Left ventricle myocardium inferior (tissue), 1 donor: ENCODE measurements at regions not wholly inside any gene's neighbourhood (a gene's known extent, or its start where the extent isn't known, plus 50 kb on each side); places are given as distances from the start of the nearest gene placed in this dataset.

Experiments used
- DNase-seq: peaks from one replicate; pipeline ENCODE4 v3.0.0-alpha.2; 2020
- H3K27ac ChIP-seq: fragments of 200-600 bp; replicated peaks from 2 replicates; pipeline ENCODE4 v1.8.0; 2021
- H3K27me3 ChIP-seq: fragments of 200-600 bp; 2 replicates; pipeline ENCODE4 v1.8.0; 2021; ENCODE audit warnings: low read depth
- H3K36me3 ChIP-seq: fragments of 200-600 bp; 2 replicates; pipeline ENCODE4 v1.8.0; 2021
- H3K4me1 ChIP-seq: fragments of 200-600 bp; 2 replicates; pipeline ENCODE4 v1.8.0; 2021
- H3K4me3 ChIP-seq: fragments of 200-600 bp; 2 replicates; pipeline ENCODE4 v1.8.0; 2021; ENCODE audit warnings: mild to moderate bottlenecking, moderate library complexity
- H3K9me3 ChIP-seq: fragments of 200-600 bp; replicated peaks from 2 replicates; pipeline ENCODE4 v1.8.0; 2021
- intact Hi-C: fragments of 100-400 bp; cut with micrococcal nuclease; formaldehyde crosslinking; loops from one replicate; pipeline ENCODE4 v1.11.0; 2022
- TF ChIP-seq, protein P1 (sequence below): fragments of 200-600 bp; IDR thresholded peaks from 2 replicates; pipeline ENCODE4 v1.8.0; 2021; ENCODE audit warnings: antibody characterized with exemption, mild to moderate bottlenecking, borderline replicate concordance
- donor health status: DM: no; HTN: yes; CAD: no; lungs with severe emphysema.

DNA sequence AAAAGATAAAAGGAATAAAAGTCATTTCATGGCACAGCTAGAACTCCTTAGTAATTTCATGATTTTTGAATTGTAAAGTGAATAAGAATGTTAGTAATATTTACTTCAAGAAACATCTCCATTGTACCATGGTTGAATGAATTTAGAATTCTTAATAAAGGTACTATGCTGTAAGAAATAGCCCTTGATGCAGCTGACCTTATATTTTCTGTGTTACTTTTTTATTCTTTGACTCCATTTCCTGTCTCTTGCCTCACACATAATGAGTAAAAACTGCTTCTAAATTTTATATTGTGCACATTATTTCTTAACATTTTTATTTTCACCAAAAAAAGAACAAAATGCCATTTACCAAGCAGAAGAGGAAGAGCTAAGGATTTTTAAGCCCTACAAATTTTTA, 81.9 kb upstream of the PDHA2 start:
- Histone ChIP-seq H3K27me3 (no peaks in the 10 kb centered on the region), H3K4me3 (no peak overlapping the region), H3K36me3 (no peaks in the 10 kb centered on the region), H3K4me1 (no peaks in the 10 kb centered on the region), H3K9me3 (no peaks in the 10 kb centered on the region), H3K27ac (no peak overlapping the region)
- DNase-seq = no peak
- intact Hi-C loops = no loop called here
- TF ChIP-seq, protein P1, sequence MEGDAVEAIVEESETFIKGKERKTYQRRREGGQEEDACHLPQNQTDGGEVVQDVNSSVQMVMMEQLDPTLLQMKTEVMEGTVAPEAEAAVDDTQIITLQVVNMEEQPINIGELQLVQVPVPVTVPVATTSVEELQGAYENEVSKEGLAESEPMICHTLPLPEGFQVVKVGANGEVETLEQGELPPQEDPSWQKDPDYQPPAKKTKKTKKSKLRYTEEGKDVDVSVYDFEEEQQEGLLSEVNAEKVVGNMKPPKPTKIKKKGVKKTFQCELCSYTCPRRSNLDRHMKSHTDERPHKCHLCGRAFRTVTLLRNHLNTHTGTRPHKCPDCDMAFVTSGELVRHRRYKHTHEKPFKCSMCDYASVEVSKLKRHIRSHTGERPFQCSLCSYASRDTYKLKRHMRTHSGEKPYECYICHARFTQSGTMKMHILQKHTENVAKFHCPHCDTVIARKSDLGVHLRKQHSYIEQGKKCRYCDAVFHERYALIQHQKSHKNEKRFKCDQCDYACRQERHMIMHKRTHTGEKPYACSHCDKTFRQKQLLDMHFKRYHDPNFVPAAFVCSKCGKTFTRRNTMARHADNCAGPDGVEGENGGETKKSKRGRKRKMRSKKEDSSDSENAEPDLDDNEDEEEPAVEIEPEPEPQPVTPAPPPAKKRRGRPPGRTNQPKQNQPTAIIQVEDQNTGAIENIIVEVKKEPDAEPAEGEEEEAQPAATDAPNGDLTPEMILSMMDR = no peak

DNA sequence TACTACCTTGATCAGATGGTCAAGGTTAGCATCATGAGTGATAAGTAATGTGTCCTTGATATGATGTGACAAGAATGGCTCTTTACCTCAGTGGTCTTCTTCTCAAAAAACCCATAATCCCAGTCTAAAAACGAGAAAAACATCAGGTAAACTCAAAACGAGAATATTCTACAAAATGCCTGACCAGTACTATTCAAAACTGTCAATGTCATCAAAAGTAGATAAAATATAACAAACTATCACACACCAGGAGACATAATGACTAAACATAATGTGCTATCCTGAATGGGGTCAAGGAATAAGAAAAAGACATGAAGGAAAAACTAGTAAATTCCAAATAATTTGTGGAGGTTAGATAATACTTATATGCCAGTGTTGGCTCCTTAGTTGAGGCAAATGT, 85.2 kb upstream of the PDHA2 start:
- Histone ChIP-seq H3K27me3 (no peaks in the 10 kb centered on the region), H3K4me3 (no peak overlapping the region), H3K9me3 (peaks cover 6% of the 10 kb centered on the region), H3K4me1 (no peaks in the 10 kb centered on the region), H3K27ac (no peak overlapping the region), H3K36me3 (no peaks in the 10 kb centered on the region)
- DNase-seq = no peak
- TF ChIP-seq, protein P1 = no peak
- intact Hi-C loops = no loop called here

DNA sequence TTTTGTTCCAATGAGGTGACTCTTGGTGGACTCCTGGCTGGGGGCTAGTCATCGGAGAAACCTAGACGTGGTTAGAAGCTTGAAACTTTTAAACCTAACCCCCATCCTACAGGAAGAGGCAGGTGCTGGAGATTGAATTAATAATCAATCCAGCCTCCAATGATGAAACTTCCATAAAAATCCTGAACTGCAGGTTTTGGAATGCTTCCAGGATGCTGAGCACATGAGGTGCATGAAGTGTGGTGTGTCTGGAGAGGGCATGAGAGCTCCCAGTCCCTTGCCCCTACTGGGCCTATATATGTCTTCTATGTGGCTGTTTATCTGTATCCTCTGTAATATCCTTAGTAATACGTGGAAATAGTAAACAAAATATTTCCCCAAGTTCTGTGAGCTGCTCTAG, 90.7 kb upstream of the PDHA2 start:
- Histone ChIP-seq H3K4me3 (no peak overlapping the region), H3K9me3 (peaks cover 20% of the 10 kb centered on the region), H3K36me3 (no peaks in the 10 kb centered on the region), H3K27ac (no peak overlapping the region), H3K4me1 (no peaks in the 10 kb centered on the region), H3K27me3 (no peaks in the 10 kb centered on the region)
- intact Hi-C loops = no loop called here
- DNase-seq = no peak
- TF ChIP-seq, protein P1 = no peak

DNA sequence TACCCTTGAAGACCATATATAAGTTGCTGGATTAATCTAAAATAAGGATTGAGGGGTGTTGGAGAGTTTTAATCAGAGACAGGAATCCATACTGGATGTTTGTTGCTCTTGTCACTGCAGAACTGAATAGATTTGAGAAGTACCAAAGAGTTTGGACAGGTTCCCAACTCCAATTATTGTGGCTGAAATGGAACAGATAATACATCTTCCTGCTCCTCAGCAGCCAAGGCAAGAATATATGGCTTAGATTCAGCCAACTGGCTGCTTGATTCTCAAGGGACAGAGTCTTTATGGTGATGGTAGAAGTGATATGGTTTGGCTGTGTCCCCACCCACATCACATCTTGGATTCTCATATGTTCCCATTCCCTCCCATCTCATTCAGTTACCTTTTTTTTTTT, 97.0 kb upstream of the PDHA2 start:
- Histone ChIP-seq H3K9me3 (peaks cover 22% of the 10 kb centered on the region), H3K4me3 (no peak overlapping the region), H3K36me3 (no peaks in the 10 kb centered on the region), H3K4me1 (no peaks in the 10 kb centered on the region), H3K27me3 (no peaks in the 10 kb centered on the region), H3K27ac (no peak overlapping the region)
- no peak for DNase-seq
- TF ChIP-seq, protein P1 = no peak
- intact Hi-C loops = no loop called here

DNA sequence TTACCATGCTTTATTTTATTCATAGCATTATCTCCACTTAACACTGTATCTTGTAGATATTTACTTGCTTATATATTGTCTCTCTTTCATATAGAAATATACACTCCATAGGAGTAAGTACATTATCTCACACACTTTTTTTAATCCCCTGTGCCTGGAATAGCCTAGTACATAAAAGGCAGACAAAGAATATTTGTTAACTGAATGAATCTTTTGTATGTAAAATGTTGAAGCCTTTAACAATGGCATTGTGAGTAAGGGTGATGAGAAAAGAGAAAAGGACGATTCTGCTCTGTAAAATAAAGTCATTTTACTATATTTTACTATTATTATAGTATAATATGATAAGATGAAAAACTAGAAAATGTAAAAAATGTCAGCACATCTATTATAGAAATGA, 97.7 kb upstream of the PDHA2 start:
- no peaks in the 10 kb centered on the region for H3K36me3 ChIP-seq
- no peaks in the 10 kb centered on the region for H3K27me3 ChIP-seq
- H3K4me1 ChIP-seq = no peaks in the 10 kb centered on the region
- no peak overlapping the region for H3K27ac ChIP-seq
- no peak overlapping the region for H3K4me3 ChIP-seq
- TF ChIP-seq, protein P1 = no peak
- no peak for DNase-seq
- H3K9me3 ChIP-seq = peaks cover 22% of the 10 kb centered on the region
- intact Hi-C loops = no loop called here

DNA sequence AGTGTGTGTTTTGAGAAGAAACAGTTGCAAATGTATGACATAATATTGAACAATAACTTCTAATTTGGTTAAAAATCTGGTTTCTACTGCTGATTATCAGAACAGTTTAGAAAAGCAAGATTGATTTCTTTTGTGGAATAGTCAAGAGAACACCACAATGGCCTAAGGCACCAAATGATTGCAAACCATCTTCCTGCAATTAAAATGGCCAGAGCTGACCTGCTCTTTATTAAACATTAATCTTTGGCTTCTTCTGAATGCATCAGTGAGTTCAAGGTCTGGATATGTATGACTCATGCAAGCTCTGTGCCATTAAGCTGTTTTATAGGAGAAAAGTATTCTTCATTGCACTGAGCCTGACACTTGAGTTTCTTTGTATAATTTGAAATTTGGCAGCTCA, 107.8 kb upstream of the PDHA2 start:
- Histone ChIP-seq H3K27me3 (peaks cover 5% of the 10 kb centered on the region), H3K4me1 (no peaks in the 10 kb centered on the region), H3K36me3 (no peaks in the 10 kb centered on the region), H3K4me3 (no peak overlapping the region), H3K9me3 (no peaks in the 10 kb centered on the region), H3K27ac (no peak overlapping the region)
- TF ChIP-seq, protein P1 = no peak
- DNase-seq = no peak
- intact Hi-C loops = no loop called here
